Epithelial cell of prostate (primary cell): ENCODE measurements at regions not wholly inside any gene's neighbourhood (a gene's known extent, or its start where the extent isn't known, plus 50 kb on each side); places are given as distances from the start of the nearest gene placed in this dataset.

ENCODE experiments used
- DNase-seq: peaks from one replicate; pipeline ENCODE4 v3.0.0-alpha.2; 2011; ENCODE audit warnings: low read depth, low spot score
- H3K27ac ChIP-seq: fragments of 450-650 bp; 2 replicates; pipeline ENCODE4 v1.5.1; 2017; ENCODE audit warnings: mild to moderate bottlenecking

GRCh38 chr13:90968166-90968904 lies 379.2 kb upstream of the MIR17HG start:
- no peak overlapping the region for H3K27ac ChIP-seq
- no peak for DNase-seq

- H3K27ac ChIP-seq: no peak overlapping the region
- no peak for DNase-seq
Observed at GRCh38 chr13:90974249-90974975, 373.1 kb upstream of the MIR17HG start.

- DNase-seq: no peak
- H3K27ac ChIP-seq: no peak overlapping the region
Observed at GRCh38 chr13:90979059-90979458, 368.4 kb upstream of the MIR17HG start.

GRCh38 chr13:90984756-90985155 lies 362.7 kb upstream of the MIR17HG start:
- no peak overlapping the region for H3K27ac ChIP-seq
- DNase-seq: no peak

- H3K27ac ChIP-seq: no peak overlapping the region
- no peak for DNase-seq
Observed at GRCh38 chr13:90995001-90995400, 352.5 kb upstream of the MIR17HG start.

GRCh38 chr13:90995614-90996013 lies 351.9 kb upstream of the MIR17HG start:
- H3K27ac ChIP-seq: no peak overlapping the region
- no peak for DNase-seq

- DNase-seq: no peak
- no peak overlapping the region for H3K27ac ChIP-seq
Observed at GRCh38 chr13:90997951-90998350, 349.5 kb upstream of the MIR17HG start.

- DNase-seq: no peak
- no peak overlapping the region for H3K27ac ChIP-seq
Observed at GRCh38 chr13:90999401-90999800, 348.1 kb upstream of the MIR17HG start.

- DNase-seq: no peak
- H3K27ac ChIP-seq: no peak overlapping the region
Observed at GRCh38 chr13:91001371-91001770, 346.1 kb upstream of the MIR17HG start.

GRCh38 chr13:91014696-91015095 lies 332.8 kb upstream of the MIR17HG start:
- H3K27ac ChIP-seq: no peak overlapping the region
- no peak for DNase-seq

GRCh38 chr13:91017031-91017668 lies 330.3 kb upstream of the MIR17HG start:
- no peak overlapping the region for H3K27ac ChIP-seq
- DNase-seq: no peak

- no peak overlapping the region for H3K27ac ChIP-seq
- no peak for DNase-seq
Observed at GRCh38 chr13:91017669-91018053, 329.8 kb upstream of the MIR17HG start.

- no peak overlapping the region for H3K27ac ChIP-seq
- DNase-seq: no peak
Observed at GRCh38 chr13:91020461-91021034, 326.9 kb upstream of the MIR17HG start.

- no peak overlapping the region for H3K27ac ChIP-seq
- no peak for DNase-seq
Observed at GRCh38 chr13:91024157-91024792, 323.2 kb upstream of the MIR17HG start.

GRCh38 chr13:91025442-91025841 lies 322.0 kb upstream of the MIR17HG start:
- no peak for DNase-seq
- no peak overlapping the region for H3K27ac ChIP-seq

GRCh38 chr13:91031508-91031907 lies 316.0 kb upstream of the MIR17HG start:
- H3K27ac ChIP-seq: no peak overlapping the region
- DNase-seq: no peak

- H3K27ac ChIP-seq: no peak overlapping the region
- no peak for DNase-seq
Observed at GRCh38 chr13:91032104-91032503, 315.4 kb upstream of the MIR17HG start.

GRCh38 chr13:91036886-91037285 lies 310.6 kb upstream of the MIR17HG start:
- DNase-seq: no peak
- no peak overlapping the region for H3K27ac ChIP-seq

- H3K27ac ChIP-seq: no peak overlapping the region
- DNase-seq: no peak
Observed at GRCh38 chr13:91042870-91043269, 304.6 kb upstream of the MIR17HG start.

GRCh38 chr13:91045351-91046034 lies 302.0 kb upstream of the MIR17HG start:
- no peak for DNase-seq
- no peak overlapping the region for H3K27ac ChIP-seq
